LNCAP (cell line): ENCODE measurements at regions not wholly inside any gene's neighbourhood (a gene's known extent, or its start where the extent isn't known, plus 50 kb on each side); places are given as distances from the start of the nearest gene placed in this dataset.

Experiments
- CTCF ChIP-seq: fragments of 450-650 bp; IDR thresholded peaks from 2 replicates; pipeline ENCODE4 v1.5.1; 2017; ENCODE audit warnings: mild to moderate bottlenecking

DNA sequence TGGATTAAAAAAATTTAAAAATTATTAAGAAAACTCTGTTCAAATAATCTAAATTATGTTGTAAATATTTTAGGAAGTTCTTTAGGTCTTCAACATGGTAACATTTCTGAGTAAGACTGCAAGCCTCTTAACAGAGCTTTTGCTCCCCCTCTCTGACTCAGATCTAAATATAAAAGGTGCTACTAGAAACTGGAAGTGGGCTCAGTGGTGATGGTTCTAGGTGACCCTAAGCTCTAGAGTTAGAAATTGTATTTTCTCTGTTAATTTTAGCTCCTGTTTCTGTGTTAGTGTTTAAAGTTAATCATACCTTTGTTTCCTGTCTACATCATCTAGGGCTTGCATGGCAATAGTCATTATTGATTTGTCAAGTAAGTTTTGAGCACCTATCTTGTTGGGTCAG lies 159.9 kb upstream of the MEIS2 start:
- no peak for TF ChIP-seq CTCF

- TF ChIP-seq CTCF = no peak
Measured at GRCh38 chr15:37261685-37262084, 161.3 kb upstream of the MEIS2 start.

DNA sequence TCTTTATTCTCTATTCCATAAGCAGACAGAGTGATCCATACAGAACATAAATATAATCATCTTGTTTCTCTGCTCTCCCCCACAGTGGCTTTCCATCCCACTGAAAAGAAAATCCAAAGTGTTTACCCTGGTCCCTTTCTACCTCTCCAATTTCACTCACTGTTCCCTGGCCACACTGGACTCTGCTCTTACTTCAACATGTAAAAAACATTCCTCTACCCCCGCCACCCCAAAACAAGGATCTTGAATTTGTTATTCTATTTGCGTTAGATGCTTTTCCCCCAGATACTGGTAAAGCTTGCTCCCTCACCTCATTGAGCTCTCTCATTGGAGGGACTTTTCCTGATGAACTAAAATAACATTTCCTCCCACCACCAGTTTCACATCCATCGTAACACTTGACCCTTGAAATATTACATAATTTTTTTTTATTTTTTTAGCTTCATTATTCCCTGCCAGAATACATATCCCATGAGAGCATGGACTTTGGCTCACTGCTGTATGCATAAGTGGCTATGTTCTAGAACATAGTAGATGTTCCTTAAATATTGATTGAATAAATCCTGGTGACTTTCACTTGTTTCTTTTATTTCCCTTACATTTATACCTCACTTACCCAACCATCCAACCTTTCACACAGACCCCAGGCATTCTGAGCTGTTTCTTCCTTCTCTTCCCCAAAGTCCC lies 162.7 kb upstream of the MEIS2 start:
- no peak for TF ChIP-seq CTCF

GRCh38 chr15:37289109-37289765 lies 188.9 kb upstream of the MEIS2 start:
- TF ChIP-seq CTCF = no peak

DNA sequence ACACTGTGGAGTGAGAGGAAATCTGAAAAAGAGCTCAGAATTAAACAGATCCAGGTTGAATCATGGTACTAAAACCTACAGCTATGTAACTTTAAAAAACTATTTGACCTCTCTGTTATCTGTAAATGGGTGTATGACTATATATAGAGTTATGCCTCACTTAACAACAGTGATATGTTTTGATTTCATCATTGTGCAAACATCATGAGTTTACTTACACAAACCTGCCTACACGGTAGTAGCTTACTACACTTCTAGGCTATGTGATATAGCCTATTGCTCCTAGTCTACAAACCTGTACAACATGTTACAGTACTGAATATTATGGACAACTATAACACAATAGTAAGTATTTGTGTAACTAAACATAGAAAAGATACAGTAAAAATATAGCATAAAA lies 191.6 kb upstream of the MEIS2 start:
- TF ChIP-seq CTCF = no peak

DNA sequence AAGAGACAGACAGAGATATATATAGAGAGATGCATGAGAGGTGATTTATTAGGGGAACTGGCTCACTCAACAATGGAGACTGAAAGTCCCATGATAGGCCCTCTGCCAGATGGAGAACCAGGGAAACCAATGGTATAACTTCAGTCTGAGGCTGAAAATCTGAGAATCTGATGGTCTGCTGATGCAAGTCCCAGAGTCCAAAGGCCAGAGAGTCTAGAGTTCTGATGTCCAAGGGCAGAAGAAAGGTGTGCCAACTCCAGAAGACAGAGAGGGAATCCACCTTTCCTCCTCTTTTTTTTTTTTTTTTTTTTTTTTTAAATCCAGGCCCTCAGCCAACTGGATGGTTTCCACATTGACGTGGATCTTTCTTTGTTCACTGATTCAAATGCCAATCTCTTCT lies 197.9 kb upstream of the MEIS2 start:
- no peak for TF ChIP-seq CTCF

- TF ChIP-seq CTCF = no peak
Measured at GRCh38 chr15:37339437-37339836, 239.1 kb upstream of the MEIS2 start.
